ENCODE measurements at regions not wholly inside any gene's neighbourhood (a gene's known extent, or its start where the extent isn't known, plus 50 kb on each side); places are given as distances from the start of the nearest gene placed in this dataset.

GRCh38 chr2:126299469-126299976, 356.4 kb upstream of the GYPC start:
- no peak for TF ChIP-seq CTCF (IDR thresholded peaks at IDR 0.05; ENCODE audit: low read depth, low read length, missing control alignments)

GRCh38 chr2:126300348-126300747, 355.6 kb upstream of the GYPC start:
- TF ChIP-seq CTCF (IDR thresholded peaks at IDR 0.05; ENCODE audit: low read depth, low read length, missing control alignments) = no peak
- no peak overlapping the region for H3K4me3 ChIP-seq (ENCODE audit: low read depth, low read length)
- no peak for DNase-seq (ENCODE audit: low read depth)

More at GRCh38 chr2:126299469-126299976, 356.4 kb upstream of the GYPC start:
- no peak for DNase-seq (ENCODE audit: low read depth)
- no peak overlapping the region for H3K4me3 ChIP-seq (ENCODE audit: low read depth, low read length)

DNA sequence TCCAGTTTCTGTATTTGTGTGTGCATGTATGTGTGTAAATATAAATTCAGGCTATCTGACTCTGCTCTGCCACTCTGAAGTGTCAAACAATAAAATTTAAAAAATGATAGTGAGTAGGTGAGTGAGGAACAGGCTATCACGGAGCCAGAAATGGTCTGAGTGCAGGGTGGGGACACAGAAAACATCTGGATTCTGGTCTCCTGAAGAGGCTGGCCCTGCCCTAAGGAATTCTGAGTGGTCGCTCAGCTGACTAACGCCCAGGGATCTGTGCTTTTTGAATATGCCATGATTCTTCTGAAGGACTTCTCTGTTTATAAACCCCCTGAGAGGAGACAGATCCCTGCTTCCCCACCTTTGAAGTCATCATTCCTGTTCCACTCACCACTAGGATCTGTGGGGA, 353.9 kb upstream of the GYPC start:
- TF ChIP-seq CTCF (IDR thresholded peaks at IDR 0.05; ENCODE audit: low read depth, low read length, missing control alignments) = no peak
- no peak overlapping the region for H3K4me3 ChIP-seq (ENCODE audit: low read depth, low read length)
- no peak for DNase-seq (ENCODE audit: low read depth)

DNA sequence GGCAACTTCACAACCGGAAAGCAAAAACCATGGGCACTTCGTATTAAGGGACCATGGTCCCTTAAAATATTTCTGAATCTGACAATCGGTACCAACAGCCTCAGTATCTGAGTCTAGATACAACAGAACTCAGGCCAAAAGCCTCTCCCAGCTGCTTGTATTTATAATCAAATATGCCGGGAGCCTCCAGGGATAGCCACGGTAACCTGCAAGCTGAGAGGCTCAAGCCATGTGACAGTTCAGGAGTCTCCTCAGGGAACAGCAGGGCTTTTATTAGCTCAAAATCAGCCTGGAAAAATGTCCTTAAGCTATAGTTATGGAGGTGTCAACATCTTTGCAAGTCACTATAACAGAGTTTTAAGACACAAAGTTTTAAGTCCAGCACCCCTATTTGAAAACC, 352.8 kb upstream of the GYPC start:
- no peak for DNase-seq (ENCODE audit: low read depth)
- no peak overlapping the region for H3K4me3 ChIP-seq (ENCODE audit: low read depth, low read length)
- TF ChIP-seq CTCF (IDR thresholded peaks at IDR 0.05; ENCODE audit: low read depth, low read length, missing control alignments) = no peak

- no peak for TF ChIP-seq CTCF (IDR thresholded peaks at IDR 0.05; ENCODE audit: low read depth, low read length, missing control alignments)
- DNase-seq (ENCODE audit: low read depth) = no peak
These were observed 351.8 kb upstream of the GYPC start for GRCh38 chr2:126304154-126304553.

GRCh38 chr2:126306539-126306938, 349.4 kb upstream of the GYPC start:
- TF ChIP-seq CTCF (IDR thresholded peaks at IDR 0.05; ENCODE audit: low read depth, low read length, missing control alignments) = no peak
- H3K4me3 ChIP-seq (ENCODE audit: low read depth, low read length) = no peak overlapping the region
- no peak for DNase-seq (ENCODE audit: low read depth)

More at GRCh38 chr2:126304154-126304553, 351.8 kb upstream of the GYPC start:
- no peak overlapping the region for H3K4me3 ChIP-seq (ENCODE audit: low read depth, low read length)

DNA sequence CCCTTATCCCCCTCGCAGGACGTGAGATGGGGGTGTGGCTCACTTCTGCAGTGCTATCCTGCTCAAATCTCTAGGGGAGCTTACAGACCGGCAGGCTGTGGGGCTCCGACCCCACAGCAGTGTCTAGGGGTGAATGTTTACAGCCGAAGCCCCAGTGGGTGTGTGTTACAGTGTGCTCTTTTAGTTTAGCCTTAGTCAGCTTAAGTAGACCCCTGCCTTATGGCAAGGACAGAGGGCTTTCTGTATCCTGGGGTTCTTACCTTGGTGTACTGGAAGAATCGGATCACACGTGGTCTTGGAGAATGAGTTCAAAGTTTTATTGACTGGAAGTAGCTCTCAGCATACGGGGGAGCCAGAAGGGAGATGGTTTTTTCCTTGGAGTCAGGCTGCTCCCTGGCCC, 348.2 kb upstream of the GYPC start:
- no peak overlapping the region for H3K4me3 ChIP-seq (ENCODE audit: low read depth, low read length)
- DNase-seq (ENCODE audit: low read depth) = no peak
- TF ChIP-seq CTCF (IDR thresholded peaks at IDR 0.05; ENCODE audit: low read depth, low read length, missing control alignments) = no peak
